A549 (cell line): ENCODE measurements at regions not wholly inside any gene's neighbourhood (a gene's known extent, or its start where the extent isn't known, plus 50 kb on each side); places are given as distances from the start of the nearest gene placed in this dataset.

Source experiments
- CEBPB ChIP-seq, 2 experiments: fragments of >200 bp in 1 of 2; sonication (Bioruptor Twin) in 1 of 2; formaldehyde crosslinking in 1 of 2; IDR thresholded peaks; 2 replicates each; pipeline ENCODE4 v1.6.1; 2012 to 2016
- HOXA7 ChIP-seq: fragments of 250-450 bp; sonication (Bioruptor Pico); IDR thresholded peaks from 2 replicates; pipeline ENCODE4 v1.5.0; 2020; ENCODE audit warnings: mild to moderate bottlenecking, moderate library complexity
- MAX ChIP-seq: IDR thresholded peaks from 2 replicates; pipeline ENCODE4 v1.6.1; 2012
- POLR2A ChIP-seq: IDR thresholded peaks from 2 replicates; pipeline ENCODE4 v1.6.1; 2012; ENCODE audit warnings: mild to moderate bottlenecking, low read length
- RARB ChIP-seq: fragments of 250-450 bp; sonication (Bioruptor Pico); IDR thresholded peaks from 2 replicates; pipeline ENCODE4 v1.8.0; 2021; ENCODE audit warnings: mild to moderate bottlenecking, moderate library complexity
- RCOR1 ChIP-seq: fragments of 150-350 bp; IDR thresholded peaks from 2 replicates; pipeline ENCODE4 v1.6.1; 2014; ENCODE audit warnings: antibody characterized with exemption, low read length, low read depth
- TF ChIP-seq, protein P1 (sequence below): fragments of >200 bp; sonication (Bioruptor Twin); formaldehyde crosslinking; IDR thresholded peaks from 3 replicates; pipeline ENCODE4 v1.5.1; 2016

- TF ChIP-seq CEBPB (IDR thresholded peaks at IDR 0.05) (no peak), MAX (no peak), RCOR1 (no peak), POLR2A (no peak), HOXA7 (CRISPR knock-in tag) (no peak), RARB (CRISPR knock-in tag) (no peak)
- TF ChIP-seq, protein P1, sequence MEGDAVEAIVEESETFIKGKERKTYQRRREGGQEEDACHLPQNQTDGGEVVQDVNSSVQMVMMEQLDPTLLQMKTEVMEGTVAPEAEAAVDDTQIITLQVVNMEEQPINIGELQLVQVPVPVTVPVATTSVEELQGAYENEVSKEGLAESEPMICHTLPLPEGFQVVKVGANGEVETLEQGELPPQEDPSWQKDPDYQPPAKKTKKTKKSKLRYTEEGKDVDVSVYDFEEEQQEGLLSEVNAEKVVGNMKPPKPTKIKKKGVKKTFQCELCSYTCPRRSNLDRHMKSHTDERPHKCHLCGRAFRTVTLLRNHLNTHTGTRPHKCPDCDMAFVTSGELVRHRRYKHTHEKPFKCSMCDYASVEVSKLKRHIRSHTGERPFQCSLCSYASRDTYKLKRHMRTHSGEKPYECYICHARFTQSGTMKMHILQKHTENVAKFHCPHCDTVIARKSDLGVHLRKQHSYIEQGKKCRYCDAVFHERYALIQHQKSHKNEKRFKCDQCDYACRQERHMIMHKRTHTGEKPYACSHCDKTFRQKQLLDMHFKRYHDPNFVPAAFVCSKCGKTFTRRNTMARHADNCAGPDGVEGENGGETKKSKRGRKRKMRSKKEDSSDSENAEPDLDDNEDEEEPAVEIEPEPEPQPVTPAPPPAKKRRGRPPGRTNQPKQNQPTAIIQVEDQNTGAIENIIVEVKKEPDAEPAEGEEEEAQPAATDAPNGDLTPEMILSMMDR: no peak
These were observed 54.1 kb upstream of the RAB6C start for GRCh38 chr2:129925381-129925780.
